IPS-18c (cell line): ENCODE measurements at regions not wholly inside any gene's neighbourhood (a gene's known extent, or its start where the extent isn't known, plus 50 kb on each side); places are given as distances from the start of the nearest gene placed in this dataset.

Experiments
- H3K4me3 ChIP-seq: 2 replicates; pipeline ENCODE4 v1.7.0; 2013; ENCODE audit warnings: low read depth, mild to moderate bottlenecking, low read length, moderate library complexity; ENCODE audit not compliant: insufficient read depth
- H3K9me3 ChIP-seq: one replicate; pipeline ENCODE4 v1.6.1; 2013; ENCODE audit warnings: mild to moderate bottlenecking, low read length, moderate library complexity; ENCODE audit not compliant: control insufficient read depth, insufficient read depth

DNA sequence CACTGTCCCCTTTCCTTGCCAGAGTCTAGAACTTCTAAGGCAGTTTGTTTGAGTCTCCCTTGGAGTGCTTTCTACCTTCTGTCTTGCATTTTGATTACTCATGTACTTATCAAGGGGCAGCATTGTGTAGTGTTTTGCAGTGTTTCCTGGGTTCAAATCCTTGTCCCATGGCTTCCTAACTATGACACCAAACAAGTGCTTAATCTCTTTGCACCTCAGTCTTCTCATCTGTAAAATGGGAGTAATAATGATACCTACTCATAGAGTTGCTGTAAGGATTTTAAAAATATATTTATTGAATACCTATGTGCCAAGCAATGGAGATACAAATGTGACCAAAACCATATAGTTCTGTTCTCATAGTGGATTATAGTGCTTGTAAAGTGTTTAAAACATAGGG is 105.5 kb upstream of the PKDCC start:
- Histone ChIP-seq H3K4me3 (no peak overlapping the region), H3K9me3 (no peaks in the 10 kb centered on the region)

GRCh38 chr2:41943159-41943558 is 104.7 kb upstream of the PKDCC start:
- no peaks in the 10 kb centered on the region for H3K9me3 ChIP-seq
- no peak overlapping the region for H3K4me3 ChIP-seq

- Histone ChIP-seq H3K4me3 (no peak overlapping the region), H3K9me3 (no peaks in the 10 kb centered on the region)
Observed at GRCh38 chr2:41944220-41944880, 103.5 kb upstream of the PKDCC start.

GRCh38 chr2:41947701-41948396 is 100.0 kb upstream of the PKDCC start:
- Histone ChIP-seq H3K4me3 (no peak overlapping the region), H3K9me3 (no peaks in the 10 kb centered on the region)

DNA sequence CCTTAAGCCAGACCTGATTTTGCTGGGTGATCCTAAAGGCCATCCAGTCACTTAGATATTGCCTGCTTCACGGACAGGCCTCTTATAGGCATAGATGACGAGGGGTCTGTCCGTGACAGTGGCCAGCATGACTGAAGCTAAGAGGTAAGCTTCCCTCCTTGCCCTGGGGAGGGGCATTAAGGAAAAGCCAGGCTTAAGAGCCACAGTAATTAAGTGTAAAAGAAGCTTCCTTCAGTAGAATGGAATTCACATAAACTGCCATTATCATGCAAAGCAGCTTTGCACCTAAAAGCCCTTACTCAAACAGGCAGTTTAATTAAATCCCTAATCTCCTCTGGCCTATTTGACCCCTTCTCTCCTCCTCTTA is 99.4 kb upstream of the PKDCC start:
- Histone ChIP-seq H3K4me3 (peak overlapping the region; percentile 17; the same call in 1 of the 2 replicates), H3K9me3 (no peaks in the 10 kb centered on the region)

- Histone ChIP-seq H3K4me3 (no peak overlapping the region; the same call in 1 of the 2 replicates), H3K9me3 (no peaks in the 10 kb centered on the region)
Observed at GRCh38 chr2:41949091-41949882, 98.5 kb upstream of the PKDCC start.

DNA sequence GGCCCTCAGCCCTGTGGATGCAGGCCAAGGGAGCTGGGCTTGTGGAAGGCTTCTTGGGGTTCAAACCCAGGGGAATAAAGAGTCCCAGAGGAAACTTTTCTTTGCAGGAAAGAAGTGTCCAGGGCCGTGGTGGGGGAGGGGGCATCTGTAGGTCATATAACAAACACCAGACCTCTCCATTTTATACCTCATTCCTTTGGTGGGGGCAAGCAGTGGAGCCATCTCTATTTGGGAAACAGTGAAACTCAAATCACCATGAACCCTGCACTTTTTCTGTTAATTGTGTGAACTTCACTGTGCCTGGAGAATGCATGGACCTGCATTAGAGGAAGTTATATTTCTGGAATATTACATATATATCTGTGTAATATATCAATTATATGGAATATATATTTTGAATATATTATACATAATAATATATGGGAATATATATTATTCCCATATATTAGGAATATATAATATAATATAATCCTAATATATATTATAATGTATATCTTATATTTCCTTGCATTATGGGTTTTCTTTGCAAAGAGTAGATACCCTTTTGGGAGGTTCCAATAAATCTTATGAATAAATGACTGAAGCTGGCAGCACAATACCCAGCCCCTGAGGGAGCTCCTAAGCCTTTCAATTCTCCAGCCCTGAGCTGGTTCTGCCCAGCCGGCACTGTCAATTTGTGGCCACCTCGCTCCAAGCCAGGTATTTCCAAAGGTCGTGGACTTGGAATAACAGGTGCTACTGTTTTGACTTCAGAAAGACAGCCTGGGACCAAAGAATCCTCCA is 97.7 kb upstream of the PKDCC start:
- Histone ChIP-seq H3K9me3 (no peaks in the 10 kb centered on the region), H3K4me3 (no peak overlapping the region)

DNA sequence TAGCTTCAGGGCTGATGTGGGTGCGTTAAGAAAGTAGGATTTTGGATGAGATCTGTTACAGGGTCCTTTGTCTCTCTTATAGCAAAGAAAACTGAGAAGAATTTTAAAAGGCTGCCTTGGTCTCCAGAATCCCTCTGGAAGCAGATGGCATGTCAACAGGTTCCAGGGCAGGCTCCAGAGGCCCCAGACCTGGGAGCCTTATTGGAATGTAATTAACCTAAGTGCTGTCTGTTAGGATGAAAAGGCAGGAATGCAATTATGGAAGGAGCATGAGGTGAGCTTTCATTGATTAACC is 97.2 kb upstream of the PKDCC start:
- Histone ChIP-seq H3K9me3 (no peaks in the 10 kb centered on the region), H3K4me3 (no peak overlapping the region)

DNA sequence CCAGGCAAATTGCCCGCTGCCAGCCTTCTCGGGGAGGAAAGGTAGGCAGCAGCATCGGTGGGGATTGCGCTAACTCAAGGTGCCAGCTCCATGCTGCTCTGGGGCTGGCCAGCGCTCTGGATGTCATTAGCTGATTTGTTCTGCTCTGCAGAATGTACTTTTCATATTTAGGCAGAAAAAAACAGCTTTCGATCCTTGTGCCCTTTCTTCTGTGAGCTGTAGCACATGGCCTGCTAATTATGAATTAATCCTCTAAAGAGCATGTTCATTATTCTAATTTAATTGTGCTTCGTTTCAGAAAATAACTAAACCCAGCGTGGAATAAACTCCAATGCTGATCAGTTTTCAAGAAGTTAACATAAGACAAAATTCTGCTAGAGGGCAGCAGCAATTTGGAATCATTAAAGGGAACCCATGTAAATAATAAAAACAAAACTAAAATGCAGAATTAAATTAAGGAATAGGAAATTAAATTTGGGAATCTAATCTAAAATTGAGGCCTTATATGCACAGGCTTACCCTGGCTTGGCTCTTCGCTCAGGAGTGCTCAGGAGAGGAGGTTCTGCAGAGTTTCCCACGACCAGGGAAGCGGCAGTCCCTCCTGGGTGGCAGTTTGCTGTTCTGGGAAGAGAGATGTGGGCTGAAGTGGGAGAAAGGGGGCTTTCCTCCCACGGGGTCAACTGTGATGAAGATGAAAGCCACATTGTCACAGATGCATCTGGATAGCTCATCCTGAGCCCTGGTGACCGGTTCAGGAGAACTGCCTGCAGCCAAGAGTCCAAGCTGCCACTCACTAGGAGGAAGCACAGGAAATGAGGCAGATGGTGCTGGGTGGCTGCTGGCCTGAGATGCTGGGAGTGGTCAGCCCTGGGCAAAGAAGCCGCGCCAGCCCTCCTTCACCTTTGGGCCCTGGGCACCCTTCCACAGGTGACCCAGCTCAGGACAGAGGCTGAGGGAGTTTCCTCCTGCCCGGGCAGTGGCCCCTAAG is 93.2 kb upstream of the PKDCC start:
- Histone ChIP-seq H3K4me3 (no peak overlapping the region), H3K9me3 (no peaks in the 10 kb centered on the region)

GRCh38 chr2:41955316-41956043 is 92.3 kb upstream of the PKDCC start:
- H3K4me3 ChIP-seq = no peak overlapping the region
- no peaks in the 10 kb centered on the region for H3K9me3 ChIP-seq

- Histone ChIP-seq H3K9me3 (no peaks in the 10 kb centered on the region), H3K4me3 (no peak overlapping the region)
Observed at GRCh38 chr2:41957431-41957830, 90.4 kb upstream of the PKDCC start.

DNA sequence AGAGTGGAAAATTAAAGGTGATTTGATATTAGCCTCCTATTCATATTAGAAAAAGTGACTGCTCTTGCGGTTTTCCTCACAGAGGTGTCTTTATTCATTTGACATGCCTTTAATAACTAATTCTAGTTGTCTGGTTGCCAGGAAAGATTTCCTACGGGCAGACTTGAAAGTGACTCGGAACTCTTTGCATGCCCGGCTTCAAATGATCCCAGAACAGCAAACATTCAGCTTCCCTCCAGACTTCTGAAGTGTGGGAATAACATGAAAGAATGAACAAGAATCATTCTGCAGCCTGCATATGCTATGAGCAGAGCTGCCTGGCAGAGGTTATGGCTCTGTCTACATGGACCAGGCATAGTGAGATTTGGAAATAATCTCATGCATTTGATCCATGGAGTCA is 89.6 kb upstream of the PKDCC start:
- Histone ChIP-seq H3K9me3 (no peaks in the 10 kb centered on the region), H3K4me3 (no peak overlapping the region)

- H3K9me3 ChIP-seq = no peaks in the 10 kb centered on the region
- no peak overlapping the region for H3K4me3 ChIP-seq
Observed at GRCh38 chr2:41958775-41959174, 89.0 kb upstream of the PKDCC start.

DNA sequence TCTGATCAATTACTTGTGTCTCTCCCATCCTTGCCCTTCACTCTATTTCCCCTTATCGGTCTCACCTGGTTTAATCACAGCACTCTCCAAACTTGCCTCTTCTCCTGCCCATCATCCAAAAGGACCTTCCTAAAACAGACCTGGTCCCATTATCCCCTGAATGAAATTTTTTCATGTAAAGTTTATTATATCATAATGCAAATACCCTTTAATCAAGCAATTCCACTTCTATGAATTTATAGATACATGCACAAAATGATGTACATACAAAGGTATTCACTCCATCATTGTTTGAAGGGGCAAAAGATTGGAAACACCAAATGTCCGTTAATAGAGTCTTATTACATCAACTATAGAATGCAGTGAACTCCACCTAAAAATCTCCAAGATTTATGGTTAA is 88.1 kb upstream of the PKDCC start:
- Histone ChIP-seq H3K4me3 (no peak overlapping the region), H3K9me3 (no peaks in the 10 kb centered on the region)

GRCh38 chr2:41962922-41963622 is 84.7 kb upstream of the PKDCC start:
- no peak overlapping the region for H3K4me3 ChIP-seq
- peaks cover 3% of the 10 kb centered on the region for H3K9me3 ChIP-seq
